Esophagus mucosa (tissue), 1 donor: ENCODE measurements at regions not wholly inside any gene's neighbourhood (a gene's known extent, or its start where the extent isn't known, plus 50 kb on each side); places are given as distances from the start of the nearest gene placed in this dataset.

Source experiments
- ATAC-seq: fragments of 200-7000 bp; cut with Tn5 transposase; one replicate; pipeline ENCODE4 v1.9.1; 2020
- donor health status: DM: yes; HTN: yes; CAD: no.

DNA sequence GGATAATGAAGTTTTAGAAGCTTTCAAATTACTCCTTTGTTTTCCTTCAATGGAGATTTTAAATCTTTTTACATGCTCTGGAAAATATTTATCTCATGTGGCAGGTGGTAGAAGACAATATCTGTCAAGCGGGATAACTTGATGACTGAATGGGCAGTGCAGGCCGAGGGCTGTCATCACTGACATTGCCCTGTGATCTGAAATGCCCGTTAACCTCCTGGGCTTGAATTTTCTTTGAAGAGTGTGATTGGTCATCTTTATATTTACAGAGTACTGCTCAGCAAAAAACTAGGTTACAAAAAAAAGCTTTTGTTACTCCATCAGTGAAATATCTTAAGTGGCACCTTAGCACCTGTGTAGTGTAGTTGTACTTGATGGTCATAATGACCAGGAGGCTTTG lies 147.5 kb downstream of the GATB start:
- no peak for ATAC-seq

DNA sequence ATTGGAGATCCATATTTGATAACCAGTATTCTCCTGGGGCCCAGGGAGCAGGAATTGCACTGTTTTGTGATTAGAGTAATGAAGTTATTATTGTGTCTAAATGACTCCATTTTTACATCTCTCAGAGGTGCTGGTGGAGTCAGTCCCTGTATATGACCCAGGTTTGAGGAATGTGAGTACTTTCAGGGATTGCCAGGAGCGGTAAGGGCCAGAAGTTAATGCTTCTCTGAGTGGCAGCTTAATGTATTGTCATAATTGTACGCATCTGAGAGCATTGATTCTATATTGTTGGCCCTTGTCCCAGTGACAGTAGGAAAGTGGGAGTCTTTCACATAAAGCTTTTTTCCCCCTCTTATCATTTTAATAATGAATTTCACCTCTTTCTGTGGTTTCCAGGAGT lies 146.2 kb downstream of the GATB start:
- no peak for ATAC-seq

DNA sequence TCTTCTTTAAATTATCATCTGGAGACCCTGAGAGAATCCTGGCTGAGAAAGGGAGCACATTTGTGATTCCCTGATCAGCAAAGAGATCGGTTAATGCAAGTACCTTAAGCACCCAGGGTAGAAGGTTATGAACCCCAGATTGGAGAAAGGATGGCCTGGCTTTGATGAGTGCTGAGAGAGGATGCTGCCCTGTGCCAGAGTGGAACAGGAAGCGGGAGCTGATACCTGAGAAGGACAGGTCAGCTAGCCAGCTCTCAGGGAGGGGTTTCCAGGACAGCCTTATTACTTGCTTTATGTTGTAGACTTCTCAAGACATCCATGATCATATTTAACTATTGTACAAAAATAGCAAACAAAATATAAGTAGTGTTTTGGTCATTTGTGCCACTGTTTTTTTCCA lies 141.9 kb downstream of the GATB start:
- no peak for ATAC-seq

DNA sequence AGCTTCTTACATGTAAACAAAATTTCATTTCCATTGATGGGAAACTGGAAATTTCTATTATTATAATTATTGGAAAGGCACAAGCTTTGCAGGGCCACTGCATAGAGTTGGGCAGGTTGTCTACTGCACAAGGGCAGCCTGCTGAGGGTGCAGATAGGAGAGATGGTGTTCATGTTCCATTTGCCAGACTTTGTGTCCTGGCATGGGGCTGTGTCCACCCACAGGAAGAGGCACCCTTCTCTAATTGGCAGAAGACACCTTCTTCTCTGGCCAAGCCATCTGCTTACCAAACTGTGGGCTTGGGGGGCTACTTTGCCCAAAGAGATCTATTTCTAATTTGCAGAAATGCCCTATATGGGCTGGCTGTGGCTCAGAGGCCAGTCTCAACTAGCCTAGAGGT lies 140.7 kb downstream of the GATB start:
- ATAC-seq = no peak
